Body of pancreas (tissue), 4 donors: ENCODE measurements at regions not wholly inside any gene's neighbourhood (a gene's known extent, or its start where the extent isn't known, plus 50 kb on each side); places are given as distances from the start of the nearest gene placed in this dataset.

Source experiments
- POLR2A ChIP-seq, 3 donors: fragments of 450-650 bp; IDR thresholded peaks; one replicate each; pipeline ENCODE4 v1.6.1; 2016; ENCODE audit warnings: antibody characterized with exemption in 3 of 3, mild to moderate bottlenecking in 2 of 3
- TF ChIP-seq, protein P1 (sequence below), 7 experiments: fragments of 450-650 bp in 4 of 7; fragments of 200-600 bp in 3 of 7; sonication (generic) in 3 of 7; IDR thresholded peaks; one replicate each; pipeline ENCODE4 v1.5.1; 2016 to 2019; ENCODE audit warnings: antibody characterized with exemption in 7 of 7

DNA sequence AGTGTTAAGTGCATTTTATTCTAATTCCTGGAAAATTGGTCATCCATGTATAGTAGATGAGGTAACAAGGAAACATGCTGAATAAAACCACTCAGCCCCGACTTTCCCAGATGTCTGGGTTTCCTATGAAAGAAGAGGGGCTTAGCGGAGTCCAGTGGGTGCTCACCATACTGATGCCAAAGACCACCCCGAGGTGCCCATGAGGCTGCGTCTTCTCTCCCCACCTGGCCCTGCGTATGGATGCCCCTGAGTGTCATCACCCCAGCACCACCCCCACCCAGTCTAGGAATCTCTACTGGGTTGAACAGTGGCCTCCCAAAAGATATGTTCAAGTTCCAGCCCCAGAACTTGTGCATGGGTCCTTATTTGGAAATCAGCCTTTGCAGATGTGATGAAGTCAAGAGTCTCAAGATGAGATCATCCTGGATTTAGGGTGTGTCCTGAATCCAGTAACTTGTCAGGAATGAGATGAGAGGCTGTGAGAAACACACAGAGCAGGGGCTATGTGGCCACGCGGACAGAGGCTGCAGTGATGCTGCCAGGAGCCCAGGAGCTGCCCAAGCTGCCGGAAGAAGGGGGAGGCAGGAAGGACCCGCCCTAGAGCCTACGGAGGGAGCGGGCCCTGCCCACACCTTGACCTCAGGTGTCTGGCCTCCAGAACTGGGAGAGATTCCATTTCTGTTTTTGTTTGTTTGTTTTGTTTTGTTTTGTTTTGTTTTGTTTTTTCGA lies 124.6 kb upstream of the CDH4 start:
- TF ChIP-seq, protein P1, sequence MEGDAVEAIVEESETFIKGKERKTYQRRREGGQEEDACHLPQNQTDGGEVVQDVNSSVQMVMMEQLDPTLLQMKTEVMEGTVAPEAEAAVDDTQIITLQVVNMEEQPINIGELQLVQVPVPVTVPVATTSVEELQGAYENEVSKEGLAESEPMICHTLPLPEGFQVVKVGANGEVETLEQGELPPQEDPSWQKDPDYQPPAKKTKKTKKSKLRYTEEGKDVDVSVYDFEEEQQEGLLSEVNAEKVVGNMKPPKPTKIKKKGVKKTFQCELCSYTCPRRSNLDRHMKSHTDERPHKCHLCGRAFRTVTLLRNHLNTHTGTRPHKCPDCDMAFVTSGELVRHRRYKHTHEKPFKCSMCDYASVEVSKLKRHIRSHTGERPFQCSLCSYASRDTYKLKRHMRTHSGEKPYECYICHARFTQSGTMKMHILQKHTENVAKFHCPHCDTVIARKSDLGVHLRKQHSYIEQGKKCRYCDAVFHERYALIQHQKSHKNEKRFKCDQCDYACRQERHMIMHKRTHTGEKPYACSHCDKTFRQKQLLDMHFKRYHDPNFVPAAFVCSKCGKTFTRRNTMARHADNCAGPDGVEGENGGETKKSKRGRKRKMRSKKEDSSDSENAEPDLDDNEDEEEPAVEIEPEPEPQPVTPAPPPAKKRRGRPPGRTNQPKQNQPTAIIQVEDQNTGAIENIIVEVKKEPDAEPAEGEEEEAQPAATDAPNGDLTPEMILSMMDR (IDR thresholded peaks at IDR 0.05): no peak
- no peak for TF ChIP-seq POLR2A (IDR thresholded peaks at IDR 0.05)
